Activated T-cell treated with anti-CD3 and anti-CD28 coated beads, Interleukin-2, amount 50 U/mL, for 72 hours (primary cell): ENCODE measurements at regions not wholly inside any gene's neighbourhood (a gene's known extent, or its start where the extent isn't known, plus 50 kb on each side); places are given as distances from the start of the nearest gene placed in this dataset.

Experiments
- ATAC-seq, 2 donors: fragments of 150-1000 bp; cut with Tn5 transposase; replicated peaks in 1 of 2; 2 replicates each; pipeline ENCODE4 v1.10.0; 2021; ENCODE audit warnings: moderate library complexity in 2 of 2, mild to moderate bottlenecking in 1 of 2
- DNase-seq, 2 donors: peaks; one replicate each; pipeline ENCODE4 v3.0.0; 2021 to 2022; ENCODE audit warnings: mixed read lengths in 1 of 2
- H3K27ac Mint-ChIP-seq: one replicate; pipeline ENCODE4 v1.8.0; 2022; ENCODE audit warnings: mild to moderate bottlenecking, moderate library complexity, mixed read lengths
- H3K27me3 Mint-ChIP-seq: one replicate; pipeline ENCODE4 v1.8.0; 2022; ENCODE audit warnings: low read depth, mixed read lengths
- H3K36me3 Mint-ChIP-seq, 2 donors: one replicate each; pipeline ENCODE4 v1.8.0; 2022; ENCODE audit warnings: mixed read lengths in 2 of 2, mild to moderate bottlenecking in 1 of 2; ENCODE audit not compliant: insufficient read depth in 2 of 2
- H3K4me1 Mint-ChIP-seq: one replicate; pipeline ENCODE4 v1.8.0; 2022; ENCODE audit warnings: low read depth, mixed read lengths
- H3K4me3 Mint-ChIP-seq, 2 donors: one replicate each; pipeline ENCODE4 v1.8.0; 2022; ENCODE audit warnings: mild to moderate bottlenecking in 2 of 2, mixed read lengths in 2 of 2, moderate library complexity in 2 of 2
- H3K9me3 Mint-ChIP-seq, 2 donors: one replicate each; pipeline ENCODE4 v1.8.0; 2022; ENCODE audit warnings: mixed read lengths in 2 of 2

GRCh38 chr10:33465747-33466146, 131.3 kb upstream of the NRP1 start:
- Mint-ChIP-seq H3K4me1 (no peaks in the 10 kb centered on the region), H3K27me3 (peaks cover 6% of the 10 kb centered on the region), H3K4me3 (no peak overlapping the region), H3K36me3 (no peaks in the 10 kb centered on the region), H3K9me3 (no peaks in the 10 kb centered on the region), H3K27ac (no peak overlapping the region)
- no peak for DNase-seq
- ATAC-seq, result no peak

GRCh38 chr10:33463011-33463410, 128.5 kb upstream of the NRP1 start:
- ATAC-seq (no peak), DNase-seq (no peak)
- H3K27ac Mint-ChIP-seq, result no peak overlapping the region
- H3K27me3 Mint-ChIP-seq, result peaks cover 6% of the 10 kb centered on the region
- H3K4me3 Mint-ChIP-seq, result no peak overlapping the region
- no peaks in the 10 kb centered on the region for H3K9me3 Mint-ChIP-seq
- no peaks in the 10 kb centered on the region for H3K36me3 Mint-ChIP-seq
- H3K4me1 Mint-ChIP-seq, result no peaks in the 10 kb centered on the region

- Mint-ChIP-seq H3K27me3 (peaks cover 6% of the 10 kb centered on the region), H3K9me3 (no peaks in the 10 kb centered on the region), H3K4me3 (no peak overlapping the region), H3K4me1 (no peaks in the 10 kb centered on the region), H3K27ac (no peak overlapping the region), H3K36me3 (no peaks in the 10 kb centered on the region)
- no peak for DNase-seq
- ATAC-seq, result no peak
These were observed 126.8 kb upstream of the NRP1 start for GRCh38 chr10:33461295-33461640.

GRCh38 chr10:33460505-33461294, 126.2 kb upstream of the NRP1 start:
- H3K4me3 Mint-ChIP-seq, result no peak overlapping the region
- no peak for DNase-seq
- no peaks in the 10 kb centered on the region for H3K9me3 Mint-ChIP-seq
- peaks cover 6% of the 10 kb centered on the region for H3K27me3 Mint-ChIP-seq
- no peak overlapping the region for H3K27ac Mint-ChIP-seq
- no peaks in the 10 kb centered on the region for H3K36me3 Mint-ChIP-seq
- no peaks in the 10 kb centered on the region for H3K4me1 Mint-ChIP-seq
- ATAC-seq, result no peak

- DNase-seq, result no peak
- no peak for ATAC-seq
- Mint-ChIP-seq H3K27ac (no peak overlapping the region), H3K4me1 (no peaks in the 10 kb centered on the region), H3K36me3 (no peaks in the 10 kb centered on the region), H3K4me3 (no peak overlapping the region), H3K9me3 (no peaks in the 10 kb centered on the region), H3K27me3 (no peaks in the 10 kb centered on the region)
These were observed 125.1 kb upstream of the NRP1 start for GRCh38 chr10:33459602-33460001.

- Mint-ChIP-seq H3K27me3 (peaks cover 6% of the 10 kb centered on the region), H3K9me3 (peaks cover 0 to 4% of the 10 kb centered on the region in 2 donors), H3K4me3 (no peak overlapping the region), H3K27ac (no peak overlapping the region), H3K36me3 (peaks cover 0 to 3% of the 10 kb centered on the region in 2 donors), H3K4me1 (no peaks in the 10 kb centered on the region)
- DNase-seq (no peak), ATAC-seq (no peak)
These were observed 120.6 kb upstream of the NRP1 start for GRCh38 chr10:33455029-33455428.

GRCh38 chr10:33454554-33454953, 120.1 kb upstream of the NRP1 start:
- Mint-ChIP-seq H3K27ac (no peak overlapping the region), H3K36me3 (peaks cover 0 to 3% of the 10 kb centered on the region in 2 donors), H3K27me3 (peaks cover 6% of the 10 kb centered on the region), H3K4me3 (no peak overlapping the region), H3K9me3 (peaks cover 0 to 4% of the 10 kb centered on the region in 2 donors), H3K4me1 (no peaks in the 10 kb centered on the region)
- DNase-seq (no peak), ATAC-seq (no peak)

- DNase-seq, result no peak
- H3K27ac Mint-ChIP-seq, result no peak overlapping the region
- H3K36me3 Mint-ChIP-seq, result peaks cover 0 to 3% of the 10 kb centered on the region in 2 donors
- peaks cover 0 to 4% of the 10 kb centered on the region in 2 donors for H3K9me3 Mint-ChIP-seq
- H3K4me1 Mint-ChIP-seq, result no peaks in the 10 kb centered on the region
- ATAC-seq, result no peak
- H3K27me3 Mint-ChIP-seq, result peaks cover 13% of the 10 kb centered on the region
- no peak overlapping the region for H3K4me3 Mint-ChIP-seq
These were observed 118.9 kb upstream of the NRP1 start for GRCh38 chr10:33453081-33454025.

- H3K4me1 Mint-ChIP-seq, result no peaks in the 10 kb centered on the region
- H3K36me3 Mint-ChIP-seq, result peaks cover 0 to 3% of the 10 kb centered on the region in 2 donors
- peaks cover 0 to 4% of the 10 kb centered on the region in 2 donors for H3K9me3 Mint-ChIP-seq
These were observed 114.1 kb upstream of the NRP1 start for GRCh38 chr10:33448421-33449140.

GRCh38 chr10:33441561-33441960, 107.1 kb upstream of the NRP1 start:
- ATAC-seq (no peak), DNase-seq (no peak)
- Mint-ChIP-seq H3K36me3 (no peaks in the 10 kb centered on the region), H3K4me1 (no peaks in the 10 kb centered on the region), H3K27ac (no peak overlapping the region), H3K4me3 (no peak overlapping the region), H3K9me3 (no peaks in the 10 kb centered on the region), H3K27me3 (peaks cover 22% of the 10 kb centered on the region)

More at GRCh38 chr10:33448421-33449140, 114.1 kb upstream of the NRP1 start:
- no peak for ATAC-seq
- H3K27me3 Mint-ChIP-seq, result peaks cover 20% of the 10 kb centered on the region
- no peak for DNase-seq
- H3K27ac Mint-ChIP-seq, result no peak overlapping the region
- no peak overlapping the region for H3K4me3 Mint-ChIP-seq

- H3K27ac Mint-ChIP-seq, result no peak overlapping the region
- H3K27me3 Mint-ChIP-seq, result peaks cover 18% of the 10 kb centered on the region
- ATAC-seq (no peak), DNase-seq (no peak)
- no peaks in the 10 kb centered on the region for H3K4me1 Mint-ChIP-seq
- no peaks in the 10 kb centered on the region for H3K9me3 Mint-ChIP-seq
- no peak overlapping the region for H3K4me3 Mint-ChIP-seq
- no peaks in the 10 kb centered on the region for H3K36me3 Mint-ChIP-seq
These were observed 100.5 kb upstream of the NRP1 start for GRCh38 chr10:33434933-33435332.

GRCh38 chr10:33428682-33429081, 94.2 kb upstream of the NRP1 start:
- H3K27ac Mint-ChIP-seq, result no peak overlapping the region
- H3K9me3 Mint-ChIP-seq, result no peaks in the 10 kb centered on the region
- DNase-seq (no peak), ATAC-seq (no peak)
- H3K4me3 Mint-ChIP-seq, result no peak overlapping the region
- H3K27me3 Mint-ChIP-seq, result peaks cover 40% of the 10 kb centered on the region
- no peaks in the 10 kb centered on the region for H3K36me3 Mint-ChIP-seq
- H3K4me1 Mint-ChIP-seq, result no peaks in the 10 kb centered on the region

- no peaks in the 10 kb centered on the region for H3K36me3 Mint-ChIP-seq
- H3K9me3 Mint-ChIP-seq, result no peaks in the 10 kb centered on the region
- DNase-seq (no peak), ATAC-seq (no peak)
- H3K4me1 Mint-ChIP-seq, result no peaks in the 10 kb centered on the region
- H3K27ac Mint-ChIP-seq, result no peak overlapping the region
- H3K27me3 Mint-ChIP-seq, result peaks cover 59% of the 10 kb centered on the region
- H3K4me3 Mint-ChIP-seq, result no peak overlapping the region
These were observed 88.7 kb upstream of the NRP1 start for GRCh38 chr10:33423154-33423529.
